ENCODE measurements at regions not wholly inside any gene's neighbourhood (a gene's known extent, or its start where the extent isn't known, plus 50 kb on each side); places are given as distances from the start of the nearest gene placed in this dataset.

- TF ChIP-seq POLR2AphosphoS5 (IDR thresholded peaks at IDR 0.05; ENCODE audit: low read length) (no peak), CTCF (IDR thresholded peaks at IDR 0.05 in 2 of 3, conservative IDR thresholded peaks at IDR 0.05 in 1 of 3; ENCODE audit: control insufficient read depth in 2 of 3, extremely low read depth in 1 of 3, insufficient read depth in 1 of 3, low read depth in 3 of 3, low read length in 3 of 3) (no peak), E2F4 (IDR thresholded peaks at IDR 0.05; ENCODE audit: low read depth, low read length) (no peak), ZBTB33 (IDR thresholded peaks at IDR 0.05) (no peak), E2F8 (IDR thresholded peaks at IDR 0.05; ENCODE audit: low read depth, partially characterized antibody) (no peak), NFIC (IDR thresholded peaks at IDR 0.05; ENCODE audit: low read depth, low read length) (no peak), KLF5 (IDR thresholded peaks at IDR 0.05; ENCODE audit: partially characterized antibody) (no peak), MYC (IDR thresholded peaks at IDR 0.05; ENCODE audit: insufficient read depth, insufficient read length, insufficient replicate concordance, low read length, severe bottlenecking) (no peak), REST (IDR thresholded peaks at IDR 0.05; ENCODE audit: low read depth, low read length) (no peak), SIN3A (IDR thresholded peaks at IDR 0.05; ENCODE audit: low read depth, low read length) (no peak)
Observed at GRCh38 chr6:66396549-66396948, 689.5 kb upstream of the EYS start.
